ENCODE measurements at regions not wholly inside any gene's neighbourhood (a gene's known extent, or its start where the extent isn't known, plus 50 kb on each side); places are given as distances from the start of the nearest gene placed in this dataset.
"Not testable (repeated sequence)": the region's sequence is repeated elsewhere in the genome, so short reads cannot be mapped to it uniquely, and the experiment has no call there.

DNA sequence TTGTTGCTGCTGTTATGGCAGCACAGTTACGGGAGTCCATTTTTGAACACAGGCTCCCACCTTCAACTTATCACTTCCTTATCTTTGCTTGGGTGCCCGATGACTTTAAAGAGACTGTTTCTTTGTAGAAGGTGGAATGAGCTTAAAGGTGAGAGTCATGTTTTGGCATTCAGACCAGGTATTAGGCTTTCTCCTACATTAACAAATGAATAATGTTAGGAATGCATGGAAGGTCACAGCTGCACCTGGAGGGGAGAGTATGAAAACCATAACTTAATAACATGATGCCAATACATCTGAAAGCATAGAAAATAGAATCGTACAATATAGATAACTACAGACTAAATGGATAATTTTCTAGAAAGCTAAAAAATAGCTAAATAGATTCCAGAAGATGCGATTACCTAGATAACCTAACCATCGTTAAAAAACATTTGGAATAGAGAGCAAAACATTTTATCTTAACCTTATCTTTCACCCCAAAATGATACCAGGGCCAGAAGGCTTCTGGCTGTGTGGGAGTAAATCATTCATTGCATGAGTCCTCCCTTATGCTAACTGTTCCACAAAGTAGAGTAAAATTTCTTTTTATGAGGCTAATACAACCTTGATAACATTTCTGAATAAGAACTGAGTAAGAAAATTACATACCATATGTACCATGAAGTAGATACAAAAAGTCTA lies 126.2 kb upstream of the ADCY2 start:
- DNase-seq (ENCODE audit: low read depth): no peak
- H3K4me3 ChIP-seq (ENCODE audit: low read length): no peak overlapping the region
- TF ChIP-seq, protein P1, sequence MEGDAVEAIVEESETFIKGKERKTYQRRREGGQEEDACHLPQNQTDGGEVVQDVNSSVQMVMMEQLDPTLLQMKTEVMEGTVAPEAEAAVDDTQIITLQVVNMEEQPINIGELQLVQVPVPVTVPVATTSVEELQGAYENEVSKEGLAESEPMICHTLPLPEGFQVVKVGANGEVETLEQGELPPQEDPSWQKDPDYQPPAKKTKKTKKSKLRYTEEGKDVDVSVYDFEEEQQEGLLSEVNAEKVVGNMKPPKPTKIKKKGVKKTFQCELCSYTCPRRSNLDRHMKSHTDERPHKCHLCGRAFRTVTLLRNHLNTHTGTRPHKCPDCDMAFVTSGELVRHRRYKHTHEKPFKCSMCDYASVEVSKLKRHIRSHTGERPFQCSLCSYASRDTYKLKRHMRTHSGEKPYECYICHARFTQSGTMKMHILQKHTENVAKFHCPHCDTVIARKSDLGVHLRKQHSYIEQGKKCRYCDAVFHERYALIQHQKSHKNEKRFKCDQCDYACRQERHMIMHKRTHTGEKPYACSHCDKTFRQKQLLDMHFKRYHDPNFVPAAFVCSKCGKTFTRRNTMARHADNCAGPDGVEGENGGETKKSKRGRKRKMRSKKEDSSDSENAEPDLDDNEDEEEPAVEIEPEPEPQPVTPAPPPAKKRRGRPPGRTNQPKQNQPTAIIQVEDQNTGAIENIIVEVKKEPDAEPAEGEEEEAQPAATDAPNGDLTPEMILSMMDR (conservative IDR thresholded peaks at IDR 0.05; ENCODE audit: low read depth, low read length): no peak

DNA sequence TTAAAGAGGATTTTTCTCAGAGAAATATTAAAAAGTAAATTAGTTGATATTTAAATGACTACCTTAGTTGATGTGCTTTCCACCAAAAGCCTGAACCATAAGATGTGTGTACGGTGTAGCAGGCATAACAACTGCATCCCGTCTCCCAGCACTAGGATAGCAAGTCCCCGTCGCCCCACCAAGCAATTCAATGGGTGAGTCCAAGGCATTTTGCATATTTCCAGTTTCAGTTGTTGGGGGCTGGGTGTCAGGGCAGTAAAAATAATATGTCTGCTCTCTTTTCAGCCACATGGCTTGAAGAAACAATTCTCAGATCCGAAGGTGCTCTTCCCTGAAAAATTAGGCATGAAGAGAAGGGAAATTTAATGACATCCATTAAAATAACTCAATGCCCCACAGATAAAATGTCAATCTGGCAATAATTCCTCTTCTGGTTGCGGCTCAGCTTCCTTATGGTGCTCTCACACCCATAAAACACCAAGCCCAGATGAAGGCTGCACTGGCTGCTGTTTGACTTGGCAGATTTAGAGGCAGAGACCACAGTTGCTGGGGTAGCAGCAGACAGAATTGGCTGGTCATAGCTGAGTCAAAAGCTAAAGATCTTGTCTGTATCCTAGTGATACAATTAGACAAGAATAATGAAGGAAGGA lies 124.4 kb upstream of the ADCY2 start:
- no peak overlapping the region for H3K4me3 ChIP-seq (ENCODE audit: low read length)
- TF ChIP-seq, protein P1 (conservative IDR thresholded peaks at IDR 0.05; ENCODE audit: low read depth, low read length): no peak
- DNase-seq (ENCODE audit: low read depth): no peak

DNA sequence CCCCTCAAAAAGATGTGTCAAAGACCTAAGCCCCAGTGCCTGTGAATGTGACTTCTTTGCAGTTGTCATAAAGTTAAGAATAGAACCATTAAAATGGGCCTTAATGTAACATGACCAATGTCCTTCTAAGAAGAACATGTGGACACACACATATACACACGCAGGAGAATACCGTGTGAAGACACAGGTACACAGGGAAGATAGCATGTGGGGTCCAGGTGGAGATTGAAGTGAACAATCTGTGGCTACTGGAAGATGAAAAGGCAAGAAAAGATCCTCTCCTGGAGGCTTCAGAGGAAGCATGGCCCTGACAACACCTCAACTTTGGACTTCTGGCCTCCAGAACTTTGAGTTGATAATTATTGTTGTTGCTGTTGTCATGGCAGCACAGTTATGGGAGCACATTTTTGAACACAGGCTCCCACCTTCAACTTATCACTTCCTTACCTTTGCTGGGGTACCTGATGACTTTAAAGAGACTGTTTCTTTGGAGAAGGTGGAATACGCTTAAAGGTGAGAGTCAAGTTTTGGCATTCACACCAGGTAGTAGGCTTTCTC lies 123.5 kb upstream of the ADCY2 start:
- no peak overlapping the region for H3K4me3 ChIP-seq (ENCODE audit: low read length)
- no peak for DNase-seq (ENCODE audit: low read depth)
- TF ChIP-seq, protein P1 (conservative IDR thresholded peaks at IDR 0.05; ENCODE audit: low read depth, low read length): no peak

DNA sequence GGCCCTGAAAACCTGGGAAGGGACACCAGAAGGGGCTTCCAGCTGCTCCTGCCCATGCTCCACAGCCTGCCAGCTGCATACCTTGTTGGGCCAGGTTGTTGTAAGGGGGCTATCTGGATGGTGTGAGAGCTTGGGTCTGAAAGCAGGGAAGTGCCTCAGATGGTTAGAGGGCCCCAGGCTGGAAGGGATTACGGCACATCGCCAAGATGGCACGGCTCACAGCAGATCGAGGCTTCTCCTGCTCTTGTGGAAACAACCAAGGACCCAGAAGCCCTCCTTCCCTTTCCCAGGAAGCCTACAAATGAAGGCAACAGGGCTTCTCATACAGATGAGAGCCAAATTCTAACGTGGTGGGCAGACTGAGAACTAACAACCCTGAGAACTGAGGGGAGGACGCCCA lies 121.7 kb upstream of the ADCY2 start:
- TF ChIP-seq, protein P1 (conservative IDR thresholded peaks at IDR 0.05; ENCODE audit: low read depth, low read length): no peak
- no peak for DNase-seq (ENCODE audit: low read depth)
- no peak overlapping the region for H3K4me3 ChIP-seq (ENCODE audit: low read length)

DNA sequence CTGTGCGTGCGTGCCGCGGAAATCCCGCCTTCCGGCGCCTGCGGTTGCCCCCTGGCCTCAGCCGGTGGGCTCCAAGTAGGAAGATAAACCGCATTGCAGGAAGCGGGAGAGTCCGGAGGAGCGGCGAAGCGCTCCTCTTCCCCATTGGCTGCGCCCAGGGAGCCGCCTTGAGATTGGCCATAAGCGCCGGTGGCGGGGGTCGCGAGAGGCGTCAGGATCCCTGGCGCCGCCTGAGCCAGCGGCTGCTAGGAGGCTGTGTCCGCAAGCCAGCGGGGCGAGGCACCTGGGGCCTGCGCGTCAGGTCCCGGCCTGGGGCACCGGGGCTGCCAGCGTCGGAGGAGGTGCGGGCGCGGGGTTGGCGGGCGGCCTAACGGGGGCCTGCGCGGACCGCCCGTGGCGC lies 106.3 kb upstream of the ADCY2 start:
- DNase-seq (ENCODE audit: low read depth): not testable (repeated sequence)

DNA sequence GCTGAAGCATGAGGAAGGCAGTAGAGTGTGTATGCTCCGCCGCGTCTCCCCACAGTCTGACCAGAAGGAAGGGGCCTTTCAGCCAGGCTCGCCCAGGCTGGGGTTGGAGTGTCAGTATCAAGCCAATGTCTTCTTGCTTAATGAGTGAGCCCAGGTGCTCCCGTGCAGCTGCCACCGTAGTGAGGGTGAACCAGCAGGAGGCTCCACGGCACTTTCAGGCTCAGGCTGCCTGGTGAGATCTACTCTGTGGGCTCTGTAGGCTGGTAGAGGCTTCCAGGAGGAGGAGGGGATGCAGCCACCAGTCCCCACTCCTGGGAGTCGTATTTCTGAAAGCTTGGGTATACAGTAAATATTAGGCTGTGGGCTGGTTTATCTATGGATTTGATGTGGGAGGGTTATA lies 98.1 kb upstream of the ADCY2 start:
- not testable (repeated sequence) for DNase-seq (ENCODE audit: low read depth)

More for the DNA sequence above, 106.3 kb upstream of the ADCY2 start:
- H3K4me3 ChIP-seq (ENCODE audit: low read length): not testable (repeated sequence)

DNA sequence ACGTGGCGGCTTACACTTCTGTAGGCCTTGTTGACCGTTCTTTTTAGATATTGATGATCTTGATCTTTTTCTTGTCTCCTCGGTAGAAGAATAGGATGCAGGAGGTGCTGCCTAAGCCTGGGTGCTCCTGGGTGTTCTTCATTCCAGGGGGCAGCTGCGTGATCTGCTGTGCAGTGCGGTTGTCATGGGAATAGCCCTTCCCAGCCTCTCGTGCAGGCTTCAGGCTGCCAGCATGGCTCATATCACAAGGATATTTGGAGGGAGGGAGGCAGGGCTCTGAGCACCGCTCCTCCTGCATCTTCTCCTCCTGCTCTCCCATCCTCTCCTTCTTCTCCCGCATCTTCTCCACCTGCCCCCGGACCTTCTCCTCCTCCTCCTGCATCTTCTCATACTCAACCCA lies 96.2 kb upstream of the ADCY2 start:
- not testable (repeated sequence) for H3K4me3 ChIP-seq (ENCODE audit: low read length); DNase-seq (ENCODE audit: low read depth)

More for the DNA sequence above, 98.1 kb upstream of the ADCY2 start:
- H3K4me3 ChIP-seq (ENCODE audit: low read length): not testable (repeated sequence)

DNA sequence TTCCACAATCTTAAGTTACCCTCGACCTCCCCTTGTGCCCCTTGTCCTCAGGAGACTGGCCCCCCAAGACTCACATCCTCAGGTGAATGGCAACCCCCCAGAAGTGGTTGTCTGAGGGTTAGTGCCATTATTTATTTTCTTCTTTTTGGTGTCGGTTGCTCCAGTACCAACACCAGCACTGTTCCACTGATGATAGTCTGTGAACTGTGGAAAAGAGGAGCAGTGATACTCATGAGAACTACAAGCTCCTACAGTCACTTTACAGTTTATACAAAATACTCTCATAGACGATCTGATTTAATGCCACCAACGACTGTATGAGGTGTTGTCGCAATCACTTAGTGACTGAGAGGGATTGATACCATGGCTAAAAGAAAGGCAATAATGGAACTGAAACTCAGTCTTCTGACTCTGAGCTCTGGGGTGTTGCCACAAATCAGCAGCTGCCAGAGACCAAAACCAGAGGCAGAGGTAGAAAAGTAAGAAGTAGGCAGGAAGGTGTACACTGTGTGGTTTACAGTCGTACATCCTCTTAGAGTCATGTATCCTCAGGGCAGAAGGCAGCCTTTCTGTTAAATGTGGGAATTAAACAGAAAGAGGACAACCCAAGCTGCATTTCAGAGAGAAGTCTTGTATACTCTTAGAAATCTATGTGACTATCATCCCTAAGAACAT lies 90.8 kb upstream of the ADCY2 start:
- H3K4me3 ChIP-seq (ENCODE audit: low read length); DNase-seq (ENCODE audit: low read depth): not testable (repeated sequence)

DNA sequence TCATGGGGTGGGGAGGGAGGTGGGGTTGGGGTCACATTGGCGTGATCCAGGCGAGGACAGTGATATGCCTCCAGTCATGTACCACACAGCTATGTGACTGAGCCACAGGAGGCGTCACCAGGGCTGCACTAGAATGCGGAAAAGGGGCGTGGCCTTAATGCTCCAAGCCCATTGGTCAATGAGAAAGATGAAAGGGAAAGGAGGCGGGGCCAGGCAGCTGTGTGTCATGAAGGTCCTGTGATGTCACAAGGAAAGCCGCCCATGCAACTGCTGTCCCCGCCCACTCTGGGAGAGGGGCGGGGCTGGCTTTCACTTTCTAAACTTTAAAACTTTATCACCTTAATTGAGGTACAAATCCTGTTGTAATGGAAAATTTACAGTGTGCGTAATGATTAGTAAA lies 89.4 kb upstream of the ADCY2 start:
- H3K4me3 ChIP-seq (ENCODE audit: low read length); DNase-seq (ENCODE audit: low read depth): not testable (repeated sequence)

DNA sequence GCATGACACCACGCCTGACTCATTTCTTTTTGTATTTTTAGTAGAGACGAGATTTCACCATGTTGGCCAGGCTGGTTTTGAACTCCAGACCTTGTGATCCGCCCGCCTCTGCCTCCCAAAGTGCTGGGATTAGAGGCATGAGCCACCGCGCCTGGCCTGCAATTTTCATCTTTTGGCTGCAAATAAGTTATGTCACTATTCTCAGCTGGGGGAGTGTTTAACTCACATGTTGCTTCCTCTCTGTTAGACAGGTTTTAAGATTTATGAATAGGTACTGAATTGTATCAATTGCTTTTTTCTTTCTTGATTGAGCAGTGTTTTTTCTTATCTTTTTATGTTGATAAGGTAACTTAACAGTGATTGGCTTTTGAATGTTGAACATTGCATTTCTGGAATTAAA lies 88.2 kb upstream of the ADCY2 start:
- not testable (repeated sequence) for H3K4me3 ChIP-seq (ENCODE audit: low read length); DNase-seq (ENCODE audit: low read depth)

DNA sequence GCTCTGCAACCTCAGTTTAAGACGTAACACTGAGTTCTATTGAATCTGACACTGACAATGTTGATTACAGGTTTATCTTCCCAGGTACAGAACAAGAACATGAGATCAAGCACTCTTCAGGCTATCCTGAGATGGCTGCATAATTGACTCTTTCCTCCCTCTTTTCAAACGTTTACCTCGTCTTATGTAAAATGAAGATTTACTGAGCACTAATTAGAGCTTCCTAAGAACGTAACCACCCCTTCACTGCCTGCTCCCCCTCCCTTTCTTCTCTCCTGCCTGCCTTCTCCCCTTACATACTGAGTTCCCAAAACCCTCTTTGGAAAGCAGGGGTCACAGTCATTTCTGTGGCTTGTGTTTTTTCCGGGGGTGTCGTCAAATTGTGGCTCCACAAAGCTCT lies 86.2 kb upstream of the ADCY2 start:
- DNase-seq (ENCODE audit: low read depth): not testable (repeated sequence)

DNA sequence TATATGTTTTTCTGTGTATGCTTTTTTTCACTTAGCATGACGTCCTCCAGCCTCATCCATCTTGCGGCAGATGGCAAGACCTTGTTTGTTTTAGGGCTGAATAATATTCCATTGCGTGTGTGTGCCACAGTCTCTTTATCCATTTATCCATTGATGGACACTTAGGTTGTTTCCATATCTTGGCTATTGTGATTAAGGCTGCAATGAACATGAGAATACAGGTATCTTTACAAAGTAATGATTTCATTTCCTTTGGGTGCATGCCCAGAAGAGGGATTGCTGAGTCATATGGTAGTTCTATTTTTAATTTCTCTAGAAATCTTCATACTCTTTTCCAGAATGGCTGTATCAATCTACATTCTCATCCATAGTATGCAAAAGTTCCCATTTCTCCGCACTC lies 85.3 kb upstream of the ADCY2 start:
- DNase-seq (ENCODE audit: low read depth); H3K4me3 ChIP-seq (ENCODE audit: low read length): not testable (repeated sequence)

More for the DNA sequence above, 86.2 kb upstream of the ADCY2 start:
- H3K4me3 ChIP-seq (ENCODE audit: low read length): not testable (repeated sequence)
